ENCODE measurements at regions not wholly inside any gene's neighbourhood (a gene's known extent, or its start where the extent isn't known, plus 50 kb on each side); places are given as distances from the start of the nearest gene placed in this dataset.

GRCh38 chr6:156461647-156462046 is 315.5 kb upstream of the ARID1B start:
- no peaks in the 10 kb centered on the region for H3K27me3 ChIP-seq
- H3K27ac ChIP-seq, result no peak overlapping the region
- H3K4me1 ChIP-seq, result no peaks in the 10 kb centered on the region
- WGBS, 2 donors, result 76 to 78% methylated on average over 2 of the region's 2 CpGs
- no peaks in the 10 kb centered on the region for H3K9me3 ChIP-seq
- no peak for DNase-seq
- no peak overlapping the region for H3K4me3 ChIP-seq
- TF ChIP-seq POLR2A (IDR thresholded peaks at IDR 0.05) (no peak), POLR2AphosphoS5 (IDR thresholded peaks at IDR 0.05) (no peak), CTCF (IDR thresholded peaks at IDR 0.05) (no peak), EP300 (IDR thresholded peaks at IDR 0.05) (no peak)
- no peaks in the 10 kb centered on the region for H3K36me3 ChIP-seq
- ATAC-seq (ENCODE audit: low FRiP score in 2 of 2), result no peak

GRCh38 chr6:156457601-156458000 is 319.6 kb upstream of the ARID1B start:
- Histone ChIP-seq H3K9me3 (no peaks in the 10 kb centered on the region), H3K27me3 (no peaks in the 10 kb centered on the region), H3K36me3 (no peaks in the 10 kb centered on the region), H3K27ac (no peak overlapping the region), H3K4me1 (no peaks in the 10 kb centered on the region), H3K4me3 (no peak overlapping the region)
- ATAC-seq (ENCODE audit: low FRiP score in 2 of 2), result no peak
- TF ChIP-seq EP300 (IDR thresholded peaks at IDR 0.05), result no peak
- DNase-seq, result no peak

- WGBS, 2 donors, result 87 to 90% methylated on average over 3 of the region's 4 CpGs
- DNase-seq (no peak), ATAC-seq (ENCODE audit: low FRiP score in 2 of 2) (no peak)
- Histone ChIP-seq H3K27ac (no peak overlapping the region), H3K9me3 (no peaks in the 10 kb centered on the region), H3K36me3 (no peaks in the 10 kb centered on the region), H3K4me1 (no peaks in the 10 kb centered on the region), H3K4me3 (no peak overlapping the region), H3K27me3 (no peaks in the 10 kb centered on the region)
- no peak for TF ChIP-seq POLR2AphosphoS5 (IDR thresholded peaks at IDR 0.05)
- no peak for TF ChIP-seq POLR2A (IDR thresholded peaks at IDR 0.05)
- no peak for TF ChIP-seq CTCF (IDR thresholded peaks at IDR 0.05)
- TF ChIP-seq EP300 (IDR thresholded peaks at IDR 0.05), result no peak
Observed at GRCh38 chr6:156455847-156456246, 321.3 kb upstream of the ARID1B start.

- Histone ChIP-seq H3K4me1 (no peaks in the 10 kb centered on the region), H3K27ac (no peak overlapping the region), H3K36me3 (no peaks in the 10 kb centered on the region), H3K4me3 (no peak overlapping the region), H3K9me3 (no peaks in the 10 kb centered on the region), H3K27me3 (no peaks in the 10 kb centered on the region)
- TF ChIP-seq CTCF (IDR thresholded peaks at IDR 0.05), result no peak
- TF ChIP-seq EP300 (IDR thresholded peaks at IDR 0.05), result no peak
- no peak for TF ChIP-seq POLR2A (IDR thresholded peaks at IDR 0.05)
- no peak for TF ChIP-seq POLR2AphosphoS5 (IDR thresholded peaks at IDR 0.05)
- DNase-seq, result no peak
- ATAC-seq (ENCODE audit: low FRiP score in 2 of 2), result no peak
- WGBS, 2 donors, result 86% methylated on average over 8 of the region's 8 CpGs
Observed at GRCh38 chr6:156454867-156455266, 322.3 kb upstream of the ARID1B start.

- H3K9me3 ChIP-seq, result no peaks in the 10 kb centered on the region
- WGBS, 2 donors, result 94 to 96% methylated on average over 5 of the region's 5 CpGs
- H3K27me3 ChIP-seq, result no peaks in the 10 kb centered on the region
- H3K27ac ChIP-seq, result no peak overlapping the region
- H3K4me1 ChIP-seq, result peaks cover 0 to 5% (median 2%) of the 10 kb centered on the region in 4 donors
- H3K4me3 ChIP-seq, result no peak overlapping the region
- H3K36me3 ChIP-seq, result no peaks in the 10 kb centered on the region
- TF ChIP-seq POLR2A (IDR thresholded peaks at IDR 0.05) (no peak), CTCF (IDR thresholded peaks at IDR 0.05) (no peak), POLR2AphosphoS5 (IDR thresholded peaks at IDR 0.05) (no peak), EP300 (IDR thresholded peaks at IDR 0.05) (no peak)
- DNase-seq, result no peak
- no peak for ATAC-seq (ENCODE audit: low FRiP score in 2 of 2)
Observed at GRCh38 chr6:156451726-156452125, 325.5 kb upstream of the ARID1B start.

Data from upper lobe of left lung (tissue), 6 donors.